HepG2 (cell line): ENCODE measurements at regions not wholly inside any gene's neighbourhood (a gene's known extent, or its start where the extent isn't known, plus 50 kb on each side); places are given as distances from the start of the nearest gene placed in this dataset.

Experiments used
- ATAC-seq: fragments of 200-7000 bp; cut with Tn5 transposase; 3 replicates; pipeline ENCODE4 v1.9.1; 2020; ENCODE audit warnings: mild to moderate bottlenecking, moderate library complexity
- BruUV-seq: library from RNA; stranded (reverse); fragments of 400-500 nt; replicated peaks from 2 replicates; lab custom pipeline; 2021; lab: Mats Ljungman, UMichigan
- CTCF ChIA-PET: fragments of 300-600 bp; formaldehyde crosslinking; extraction: SDS; loops from one replicate; lab custom pipeline; 2021; ENCODE audit warnings: low total read pairs, inconsistent platforms, low intra/inter-chr PET ratio; lab: Yijun Ruan, JAX
- POLR2A ChIA-PET: fragments of 350-600 bp; sonication (Branson Sonifier 250); formaldehyde crosslinking; loops from one replicate; lab custom pipeline; 2020; ENCODE audit warnings: antibody characterized with exemption, inconsistent platforms; lab: Yijun Ruan, JAX
- DNase-seq: peaks from one replicate; pipeline ENCODE4 v3.0.0-alpha.2; 2015; ENCODE audit warnings: low spot score
- FAIRE-seq: peaks from 3 replicates; lab custom pipeline; 2011; peaks lifted over from hg19 to GRCh38; lab: Jason Lieb, UNC
- H2AFZ ChIP-seq: one replicate; pipeline ENCODE4 v1.6.1; 2011; ENCODE audit warnings: low read length, inconsistent platforms
- H3K27ac ChIP-seq: fragments of 300-600 bp; 3 replicates; pipeline ENCODE4 v1.8.0; 2011; ENCODE audit warnings: mixed run types, mild to moderate bottlenecking, mixed read lengths, low read length, inconsistent platforms; ENCODE audit not compliant: insufficient read depth; ENCODE audit errors: extremely low read length
- H3K27me3 ChIP-seq, 2 experiments: fragments of 200-600 bp in 1 of 2; 2 replicates in 1 of 2; 3 replicates in 1 of 2; pipeline versions ENCODE4 v1.6.0 to v1.8.0; 2011; ENCODE audit warnings: low read length in 2 of 2, mild to moderate bottlenecking in 2 of 2, moderate library complexity in 2 of 2, inconsistent platforms in 1 of 2; ENCODE audit not compliant: insufficient read depth in 2 of 2, control insufficient read depth in 1 of 2
- H3K36me3 ChIP-seq, 2 experiments: fragments of 200-600 bp in 1 of 2; replicated peaks in 1 of 2; 2 replicates in 1 of 2; 3 replicates in 1 of 2; pipeline versions ENCODE4 v1.5.1 to v1.8.0; 2011; ENCODE audit warnings: low read length in 2 of 2, inconsistent platforms in 1 of 2; ENCODE audit not compliant: insufficient read depth in 2 of 2, control insufficient read depth in 1 of 2
- H3K4me1 ChIP-seq: 2 replicates; pipeline ENCODE4 v1.5.1; 2012; ENCODE audit warnings: low read length, inconsistent platforms; ENCODE audit not compliant: insufficient read depth
- H3K4me2 ChIP-seq: 2 replicates; pipeline ENCODE4 v1.6.0; 2011; ENCODE audit warnings: low read depth, low read length, inconsistent platforms
- H3K4me3 ChIP-seq, 3 experiments: fragments of 200-600 bp in 1 of 3; sonication (generic), shearing (Covaris generic) in 1 of 3; replicated peaks in 1 of 3; 2 replicates each; pipeline ENCODE4 v1.5.1; 2011 to 2016; ENCODE audit warnings: low read length in 3 of 3, inconsistent platforms in 2 of 3, low read depth in 2 of 3, mild to moderate bottlenecking in 2 of 3, control low read depth in 1 of 3, mixed read lengths in 1 of 3; ENCODE audit not compliant: insufficient read depth in 1 of 3
- H3K79me2 ChIP-seq: one replicate; pipeline ENCODE4 v1.6.1; 2011; ENCODE audit warnings: low read length, inconsistent platforms; ENCODE audit not compliant: insufficient read depth
- H3K9ac ChIP-seq: 2 replicates; pipeline ENCODE4 v1.6.0; 2011; ENCODE audit warnings: mild to moderate bottlenecking, low read depth, low read length, inconsistent platforms; ENCODE audit not compliant: insufficient read depth
- H3K9me3 ChIP-seq: 2 replicates; pipeline ENCODE4 v1.5.1; 2012; ENCODE audit warnings: mild to moderate bottlenecking, low read length
- H4K20me1 ChIP-seq: 2 replicates; pipeline ENCODE4 v1.6.0; 2011; ENCODE audit warnings: inconsistent platforms, mild to moderate bottlenecking, low read length, moderate library complexity; ENCODE audit not compliant: insufficient read depth
- DNMT3B ChIP-seq: conservative IDR thresholded peaks from 2 replicates; pipeline ENCODE4 v1.6.1; 2016; ENCODE audit warnings: missing biosample characterization, control low read depth
- GABPA ChIP-seq, 2 experiments: IDR thresholded peaks; 2 replicates each; pipeline ENCODE4 v1.6.1; 2011 to 2016; ENCODE audit warnings: low read depth in 2 of 2, low read length in 1 of 2, missing biosample characterization in 1 of 2, missing genetic modification characterization in 1 of 2
- HNRNPLL ChIP-seq: fragments of 200-400 bp; formaldehyde crosslinking; IDR thresholded peaks from 2 replicates; pipeline ENCODE4 v1.6.1; 2017; ENCODE audit warnings: mild to moderate bottlenecking, low read depth, low read length; ENCODE audit not compliant: poor library complexity, severe bottlenecking
- IKZF1 ChIP-seq: fragments of 450-650 bp; IDR thresholded peaks from 2 replicates; pipeline ENCODE4 v1.7.1; 2016
- MAZ ChIP-seq, 2 experiments: sonication (generic) in 1 of 2; formaldehyde crosslinking in 1 of 2; IDR thresholded peaks; 2 replicates each; pipeline versions ENCODE4 v1.5.0 to v1.6.1; 2012 to 2020; ENCODE audit warnings: low read depth in 2 of 2, mild to moderate bottlenecking in 2 of 2, borderline replicate concordance in 1 of 2, improper control_type of control experiment in 1 of 2, low read length in 1 of 2, missing genetic modification reagents in 1 of 2, moderate library complexity in 1 of 2
- MEIS1 ChIP-seq: sonication (generic); formaldehyde crosslinking; IDR thresholded peaks from 2 replicates; pipeline ENCODE4 v1.9.0; 2021; ENCODE audit warnings: mild to moderate bottlenecking, missing genetic modification reagents, moderate library complexity, borderline replicate concordance
- NONO ChIP-seq, 2 experiments: fragments of 450-650 bp in 1 of 2; sonication (generic) in 1 of 2; formaldehyde crosslinking in 1 of 2; IDR thresholded peaks in 1 of 2; conservative IDR thresholded peaks in 1 of 2; 2 replicates each; pipeline versions ENCODE4 v1.6.1 to v1.8.0; 2017 to 2022; ENCODE audit warnings: mild to moderate bottlenecking in 1 of 2, missing genetic modification reagents in 1 of 2, moderate library complexity in 1 of 2
- RFX5 ChIP-seq: IDR thresholded peaks from 2 replicates; pipeline ENCODE4 v1.6.1; 2011; ENCODE audit warnings: low read depth, low read length, improper control_type of control experiment
- SOX13 ChIP-seq, 3 experiments: fragments of 450-650 bp in 1 of 3; sonication (generic) in 1 of 3; formaldehyde crosslinking in 1 of 3; IDR thresholded peaks in 2 of 3; conservative IDR thresholded peaks in 1 of 3; 2 replicates each; pipeline versions ENCODE4 v1.5.0 to v1.6.1; 2016 to 2020; ENCODE audit warnings: antibody characterized with exemption in 1 of 3, mild to moderate bottlenecking in 1 of 3, missing compliant biosample characterization in 1 of 3, missing genetic modification reagents in 1 of 3, moderate library complexity in 1 of 3
- ZBTB14 ChIP-seq: sonication (generic); formaldehyde crosslinking; IDR thresholded peaks from 2 replicates; pipeline ENCODE4 v1.4.0; 2020; ENCODE audit warnings: missing genetic modification reagents
- ZFP36 ChIP-seq: fragments of 150-350 bp; IDR thresholded peaks from 2 replicates; pipeline ENCODE4 v1.6.1; 2018; ENCODE audit warnings: borderline replicate concordance, low read length, low read depth; ENCODE audit not compliant: partially characterized antibody
- ZFP62 ChIP-seq: sonication (generic); formaldehyde crosslinking; IDR thresholded peaks from 2 replicates; pipeline ENCODE4 v1.4.0; 2020; ENCODE audit warnings: missing genetic modification reagents
- ZNF17 ChIP-seq: sonication (generic); formaldehyde crosslinking; IDR thresholded peaks from 2 replicates; pipeline ENCODE4 v1.5.0; 2020; ENCODE audit warnings: mild to moderate bottlenecking, missing genetic modification reagents
- ZNF570 ChIP-seq: sonication (generic); formaldehyde crosslinking; IDR thresholded peaks from 2 replicates; pipeline ENCODE4 v1.4.0; 2020; ENCODE audit warnings: mild to moderate bottlenecking, missing genetic modification reagents, borderline replicate concordance
- ZNF674 ChIP-seq: sonication (generic); formaldehyde crosslinking; IDR thresholded peaks from 2 replicates; pipeline ENCODE4 v1.5.0; 2020; ENCODE audit warnings: low read depth, mild to moderate bottlenecking, missing genetic modification reagents
- ZNF780A ChIP-seq: sonication (generic); formaldehyde crosslinking; IDR thresholded peaks from 2 replicates; pipeline ENCODE4 v1.8.0; 2022; ENCODE audit warnings: mild to moderate bottlenecking, missing genetic modification reagents, moderate library complexity
- ZSCAN31 ChIP-seq: sonication (generic); formaldehyde crosslinking; IDR thresholded peaks from 2 replicates; pipeline ENCODE4 v1.5.0; 2020; ENCODE audit warnings: low read depth, mild to moderate bottlenecking, missing genetic modification reagents
- WGBS: methylation state at CpG from one replicate; pipeline ENCODE4 v1.1.6; 2017; ENCODE audit warnings: low lambda C conversion rate; 5-methylcytosine and 5-hydroxymethylcytosine counted together
- in situ Hi-C: cut with HindIII; loops from 2 replicates; pipeline ENCODE4 v1.10.0; 2017; ENCODE audit warnings: low pct_unique_long_range_greater_than_20kb; ENCODE audit not compliant: extremely low pct_ligation_motif_present
- intact Hi-C: fragments of 100-400 bp; cut with micrococcal nuclease; formaldehyde crosslinking; loops from one replicate; pipeline ENCODE4 v1.10.0; 2022; ENCODE audit not compliant: unreplicated experiment
- TF ChIP-seq, protein P1 (sequence below): sonication (generic); formaldehyde crosslinking; conservative IDR thresholded peaks from 2 replicates; pipeline ENCODE4 v1.5.0; 2020; ENCODE audit warnings: missing genetic modification reagents
- TF ChIP-seq, protein P2 (sequence below): sonication (generic); formaldehyde crosslinking; conservative IDR thresholded peaks from 2 replicates; pipeline ENCODE4 v1.4.0; 2020; ENCODE audit warnings: missing genetic modification reagents

DNA sequence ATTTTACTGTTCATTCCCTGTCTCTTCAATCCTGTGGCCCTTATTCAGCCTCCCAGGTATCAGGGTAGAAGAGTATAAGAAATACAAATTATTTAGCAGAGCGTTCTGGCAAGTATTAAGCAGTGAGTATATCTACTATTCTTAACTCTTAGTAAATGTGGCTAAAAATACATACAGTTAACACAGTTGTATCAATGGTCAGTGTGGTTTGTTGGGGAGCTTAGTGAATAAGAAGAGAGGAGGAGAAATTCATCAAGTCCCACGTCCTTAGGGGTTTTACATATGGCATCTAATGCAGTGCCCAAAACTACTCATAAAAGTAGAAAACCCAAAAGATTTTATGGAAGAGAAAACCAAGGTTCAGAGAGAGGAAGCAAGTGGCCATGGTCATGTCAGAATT is 691.0 kb upstream of the SGCG start (continued):
- TF ChIP-seq, protein P1, sequence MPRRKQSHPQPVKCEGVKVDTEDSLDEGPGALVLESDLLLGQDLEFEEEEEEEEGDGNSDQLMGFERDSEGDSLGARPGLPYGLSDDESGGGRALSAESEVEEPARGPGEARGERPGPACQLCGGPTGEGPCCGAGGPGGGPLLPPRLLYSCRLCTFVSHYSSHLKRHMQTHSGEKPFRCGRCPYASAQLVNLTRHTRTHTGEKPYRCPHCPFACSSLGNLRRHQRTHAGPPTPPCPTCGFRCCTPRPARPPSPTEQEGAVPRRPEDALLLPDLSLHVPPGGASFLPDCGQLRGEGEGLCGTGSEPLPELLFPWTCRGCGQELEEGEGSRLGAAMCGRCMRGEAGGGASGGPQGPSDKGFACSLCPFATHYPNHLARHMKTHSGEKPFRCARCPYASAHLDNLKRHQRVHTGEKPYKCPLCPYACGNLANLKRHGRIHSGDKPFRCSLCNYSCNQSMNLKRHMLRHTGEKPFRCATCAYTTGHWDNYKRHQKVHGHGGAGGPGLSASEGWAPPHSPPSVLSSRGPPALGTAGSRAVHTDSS (CRISPR knock-in tag), result no peak
- no peak for TF ChIP-seq RFX5
- no peak for TF ChIP-seq ZNF674 (CRISPR knock-in tag)
- no peak for TF ChIP-seq ZSCAN31
- TF ChIP-seq HNRNPLL, result no peak
- no peak for TF ChIP-seq ZNF570 (CRISPR knock-in tag)
- no peak for TF ChIP-seq NONO (IDR thresholded peaks at IDR 0.05)
- no peak for TF ChIP-seq NONO (CRISPR knock-in tag; conservative IDR thresholded peaks at IDR 0.05)
- TF ChIP-seq, all 625 proteins: peak for 0

GRCh38 chr13:22495819-22496218 is 685.0 kb upstream of the SGCG start:
- no peak for ATAC-seq
- no peak for TF ChIP-seq ZFP36
- TF ChIP-seq IKZF1, result no peak
- no peak for TF ChIP-seq DNMT3B
- no peak for TF ChIP-seq ZFP62 (CRISPR knock-in tag)
- TF ChIP-seq, protein P2, sequence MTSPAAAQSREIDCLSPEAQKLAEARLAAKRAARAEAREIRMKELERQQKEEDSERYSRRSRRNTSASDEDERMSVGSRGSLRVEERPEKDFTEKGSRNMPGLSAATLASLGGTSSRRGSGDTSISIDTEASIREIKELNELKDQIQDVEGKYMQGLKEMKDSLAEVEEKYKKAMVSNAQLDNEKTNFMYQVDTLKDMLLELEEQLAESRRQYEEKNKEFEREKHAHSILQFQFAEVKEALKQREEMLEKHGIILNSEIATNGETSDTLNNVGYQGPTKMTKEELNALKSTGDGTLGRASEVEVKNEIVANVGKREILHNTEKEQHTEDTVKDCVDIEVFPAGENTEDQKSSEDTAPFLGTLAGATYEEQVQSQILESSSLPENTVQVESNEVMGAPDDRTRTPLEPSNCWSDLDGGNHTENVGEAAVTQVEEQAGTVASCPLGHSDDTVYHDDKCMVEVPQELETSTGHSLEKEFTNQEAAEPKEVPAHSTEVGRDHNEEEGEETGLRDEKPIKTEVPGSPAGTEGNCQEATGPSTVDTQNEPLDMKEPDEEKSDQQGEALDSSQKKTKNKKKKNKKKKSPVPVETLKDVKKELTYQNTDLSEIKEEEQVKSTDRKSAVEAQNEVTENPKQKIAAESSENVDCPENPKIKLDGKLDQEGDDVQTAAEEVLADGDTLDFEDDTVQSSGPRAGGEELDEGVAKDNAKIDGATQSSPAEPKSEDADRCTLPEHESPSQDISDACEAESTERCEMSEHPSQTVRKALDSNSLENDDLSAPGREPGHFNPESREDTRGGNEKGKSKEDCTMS (CRISPR knock-in tag), result no peak
- TF ChIP-seq GABPA (IDR thresholded peaks at IDR 0.05; ENCODE audit: low read depth, low read length), result no peak
- no peak for TF ChIP-seq GABPA (CRISPR knock-in tag; IDR thresholded peaks at IDR 0.05; ENCODE audit: low read depth)
- TF ChIP-seq ZBTB14 (CRISPR knock-in tag), result no peak
- no peak for TF ChIP-seq MEIS1 (CRISPR knock-in tag)
- TF ChIP-seq ZNF780A, result no peak
- no peak for TF ChIP-seq ZNF17 (CRISPR knock-in tag)
- TF ChIP-seq MAZ (IDR thresholded peaks at IDR 0.05; ENCODE audit: borderline replicate concordance, low read depth, low read length), result no peak
- TF ChIP-seq MAZ (CRISPR knock-in tag; IDR thresholded peaks at IDR 0.05; ENCODE audit: low read depth), result no peak
- no peak for TF ChIP-seq SOX13 (IDR thresholded peaks at IDR 0.05)
- TF ChIP-seq SOX13 (CRISPR knock-in tag; conservative IDR thresholded peaks at IDR 0.05 in 1 of 2, IDR thresholded peaks at IDR 0.05 in 1 of 2), result no peak

More at GRCh38 chr13:22495819-22496218, 685.0 kb upstream of the SGCG start:
- Histone ChIP-seq H3K79me2 (no peaks in the 10 kb centered on the region), H3K36me3 (no peaks in the 10 kb centered on the region), H3K27me3 (peaks cover 0 to 5% of the 10 kb centered on the region in 2 experiments; a peak in 1 of 5 replicates), H3K4me3 (no peak overlapping the region), H3K27ac (no peak overlapping the region), H3K9ac (no peak overlapping the region), H2AFZ (no peak overlapping the region), H3K4me1 (no peaks in the 10 kb centered on the region), H3K4me2 (no peak overlapping the region), H3K9me3 (no peaks in the 10 kb centered on the region), H4K20me1 (no peaks in the 10 kb centered on the region)
- 70% methylated on average over 1 of the region's 4 CpGs for WGBS
- DNase-seq (no peak), FAIRE-seq (no peak)
- ChIA-PET CTCF (no interaction called here), POLR2A (no interaction called here)
- no TSS peak for BruUV-seq
- in situ Hi-C loops, result no loop called here
- intact Hi-C loops, result no loop called here
